CD4-positive, alpha-beta T cell treated with Interleukin-6 for 4 hours (primary cell): ENCODE measurements at regions not wholly inside any gene's neighbourhood (a gene's known extent, or its start where the extent isn't known, plus 50 kb on each side); places are given as distances from the start of the nearest gene placed in this dataset.

Experiments
- DNase-seq: peaks from one replicate; pipeline ENCODE4 v3.0.0-alpha.2; 2020; ENCODE audit warnings: mixed read lengths

GRCh38 chr2:103814016-103814415 lies 1039.9 kb upstream of the POU3F3 start:
- no peak for DNase-seq

GRCh38 chr2:103815731-103816130 lies 1038.2 kb upstream of the POU3F3 start:
- DNase-seq = no peak

GRCh38 chr2:103817746-103818145 lies 1036.2 kb upstream of the POU3F3 start:
- no peak for DNase-seq

- DNase-seq = no peak
These were observed 1035.7 kb upstream of the POU3F3 start for GRCh38 chr2:103818176-103818575.

- DNase-seq = no peak
These were observed 1034.3 kb upstream of the POU3F3 start for GRCh38 chr2:103819599-103819998.

GRCh38 chr2:103823847-103824246 lies 1030.1 kb upstream of the POU3F3 start:
- DNase-seq = no peak

GRCh38 chr2:103847276-103847675 lies 1006.6 kb upstream of the POU3F3 start:
- DNase-seq = no peak

- DNase-seq = no peak
These were observed 994.7 kb upstream of the POU3F3 start for GRCh38 chr2:103859238-103859637.

- DNase-seq = no peak
These were observed 993.9 kb upstream of the POU3F3 start for GRCh38 chr2:103860016-103860415.

GRCh38 chr2:103868396-103868795 lies 985.5 kb upstream of the POU3F3 start:
- DNase-seq = no peak

- DNase-seq = no peak
These were observed 980.1 kb upstream of the POU3F3 start for GRCh38 chr2:103873716-103874351.

- no peak for DNase-seq
These were observed 978.8 kb upstream of the POU3F3 start for GRCh38 chr2:103875131-103875530.

- DNase-seq = no peak
These were observed 978.4 kb upstream of the POU3F3 start for GRCh38 chr2:103875531-103875930.

GRCh38 chr2:103876611-103877010 lies 977.3 kb upstream of the POU3F3 start:
- DNase-seq = no peak

GRCh38 chr2:103879101-103879500 lies 974.8 kb upstream of the POU3F3 start:
- no peak for DNase-seq

GRCh38 chr2:103880081-103880834 lies 973.7 kb upstream of the POU3F3 start:
- no peak for DNase-seq

- DNase-seq = no peak
These were observed 966.3 kb upstream of the POU3F3 start for GRCh38 chr2:103887625-103888024.

GRCh38 chr2:103896182-103896581 lies 957.7 kb upstream of the POU3F3 start:
- DNase-seq = no peak

- no peak for DNase-seq
These were observed 955.4 kb upstream of the POU3F3 start for GRCh38 chr2:103898561-103898960.

- no peak for DNase-seq
These were observed 951.6 kb upstream of the POU3F3 start for GRCh38 chr2:103902347-103902746.

GRCh38 chr2:103921161-103921560 lies 932.8 kb upstream of the POU3F3 start:
- no peak for DNase-seq

- no peak for DNase-seq
These were observed 911.7 kb upstream of the POU3F3 start for GRCh38 chr2:103942199-103942598.

- no peak for DNase-seq
These were observed 908.8 kb upstream of the POU3F3 start for GRCh38 chr2:103945083-103945482.
